NCI-H748 treated with DMSO at 0.1 percent for 48 hours (cell line): ENCODE measurements at regions not wholly inside any gene's neighbourhood (a gene's known extent, or its start where the extent isn't known, plus 50 kb on each side); places are given as distances from the start of the nearest gene placed in this dataset.
"Not testable (repeated sequence)": the region's sequence is repeated elsewhere in the genome, so short reads cannot be mapped to it uniquely, and the experiment has no call there.

ENCODE experiments used
- DNase-seq: peaks from one replicate; lab custom pipeline; 2025; lab: John Stamatoyannopoulos, UW

- no peak for DNase-seq
Observed at GRCh38 chr4:85018983-85019382, 52.5 kb upstream of the WDFY3 start.

- no peak for DNase-seq
Observed at GRCh38 chr4:85019411-85019810, 52.9 kb upstream of the WDFY3 start.

- no peak for DNase-seq
Observed at GRCh38 chr4:85024671-85025070, 58.2 kb upstream of the WDFY3 start.

GRCh38 chr4:85028910-85029309 lies 62.4 kb upstream of the WDFY3 start:
- peak; percentile 62 for DNase-seq

- no peak for DNase-seq
Observed at GRCh38 chr4:85029453-85029852, 63.0 kb upstream of the WDFY3 start.

GRCh38 chr4:85030156-85030555 lies 63.7 kb upstream of the WDFY3 start:
- DNase-seq, result no peak

- DNase-seq, result not testable (repeated sequence)
Observed at GRCh38 chr4:85033838-85034237, 67.3 kb upstream of the WDFY3 start.

GRCh38 chr4:85039526-85039925 lies 73.0 kb upstream of the WDFY3 start:
- no peak for DNase-seq

GRCh38 chr4:85043812-85044496 lies 77.5 kb upstream of the WDFY3 start:
- not testable (repeated sequence) for DNase-seq

GRCh38 chr4:85050736-85051135 lies 84.2 kb upstream of the WDFY3 start:
- DNase-seq, result no peak

- no peak for DNase-seq
Observed at GRCh38 chr4:85051526-85051925, 85.0 kb upstream of the WDFY3 start.

GRCh38 chr4:85054925-85055324 lies 88.4 kb upstream of the WDFY3 start:
- not testable (repeated sequence) for DNase-seq

- no peak for DNase-seq
Observed at GRCh38 chr4:85058551-85058950, 92.1 kb upstream of the WDFY3 start.

- no peak for DNase-seq
Observed at GRCh38 chr4:85061974-85062373, 95.5 kb upstream of the WDFY3 start.

- no peak for DNase-seq
Observed at GRCh38 chr4:85062466-85062865, 96.0 kb upstream of the WDFY3 start.

GRCh38 chr4:85067342-85067741 lies 100.9 kb upstream of the WDFY3 start:
- no peak for DNase-seq

- DNase-seq, result no peak
Observed at GRCh38 chr4:85078016-85078415, 111.5 kb upstream of the WDFY3 start.

- DNase-seq, result no peak
Observed at GRCh38 chr4:85081196-85081595, 114.7 kb upstream of the WDFY3 start.

GRCh38 chr4:85084371-85085094 lies 118.0 kb upstream of the WDFY3 start:
- DNase-seq, result peak; percentile 0

GRCh38 chr4:85086721-85087120 lies 120.2 kb upstream of the WDFY3 start:
- DNase-seq, result no peak

- peak; percentile 1 for DNase-seq
Observed at GRCh38 chr4:85092536-85092935, 126.0 kb upstream of the WDFY3 start.

- DNase-seq, result no peak
Observed at GRCh38 chr4:85092943-85093342, 126.5 kb upstream of the WDFY3 start.

- DNase-seq, result no peak
Observed at GRCh38 chr4:85094735-85095134, 128.2 kb upstream of the WDFY3 start.

GRCh38 chr4:85102606-85103005 lies 136.1 kb upstream of the WDFY3 start:
- DNase-seq, result no peak
